ENCODE measurements at regions not wholly inside any gene's neighbourhood (a gene's known extent, or its start where the extent isn't known, plus 50 kb on each side); places are given as distances from the start of the nearest gene placed in this dataset.

DNA sequence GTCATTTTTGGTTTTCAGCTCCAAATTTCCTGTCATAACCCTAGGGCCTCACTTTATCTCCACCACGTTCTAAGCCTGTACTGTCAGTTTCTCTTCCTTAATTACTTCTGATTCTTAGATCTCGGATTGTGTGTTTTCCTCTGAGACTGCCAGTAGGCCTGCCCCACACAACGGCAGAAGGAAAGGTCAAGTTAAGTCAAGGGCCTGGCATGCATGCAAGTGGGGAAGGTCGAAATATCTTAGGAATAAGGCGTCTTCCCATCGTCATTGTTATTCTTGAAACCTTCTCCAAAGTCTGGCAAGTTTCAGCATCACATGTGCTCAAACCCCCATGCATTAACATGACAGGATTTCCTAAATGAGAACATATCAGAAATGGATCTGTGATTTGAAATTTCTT lies 203.5 kb upstream of the TSHZ2 start:
- DNase-seq = no peak

DNA sequence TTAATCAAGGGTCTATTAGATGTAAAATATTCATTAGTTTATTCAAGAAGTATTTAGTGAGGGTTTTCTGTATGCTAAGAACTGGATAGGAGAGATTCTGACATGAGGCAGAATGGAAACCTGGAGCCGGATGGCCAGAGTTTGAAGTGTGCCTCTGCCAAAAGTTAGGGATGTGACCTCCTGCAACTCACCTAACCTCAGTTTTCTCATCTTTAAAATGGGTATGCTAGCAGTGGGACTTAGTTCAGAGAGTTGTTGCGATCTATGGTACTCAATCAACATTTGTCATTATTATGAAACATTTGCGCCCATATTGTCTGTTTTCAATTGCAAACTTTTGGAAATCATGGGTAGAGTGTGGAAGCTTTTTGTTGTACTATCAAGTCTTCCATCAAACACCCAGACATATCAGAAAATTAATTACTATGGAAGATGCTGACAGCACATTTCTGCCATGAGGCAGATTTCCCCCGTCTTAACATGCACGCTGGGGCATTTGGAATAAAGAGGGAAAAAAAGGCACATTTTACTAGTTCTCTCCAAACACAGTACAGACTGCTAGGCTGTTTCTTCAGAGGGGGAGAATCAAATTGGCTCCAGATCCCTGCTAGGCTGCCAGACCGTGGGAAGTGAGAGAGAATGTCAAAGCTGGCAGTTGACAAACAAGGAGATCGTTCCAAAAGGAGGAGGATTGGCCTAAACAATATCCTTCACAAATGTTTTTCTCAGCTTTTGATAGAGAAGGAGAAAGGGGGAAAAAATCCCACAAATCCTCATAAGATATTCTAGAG lies 205.3 kb upstream of the TSHZ2 start:
- DNase-seq = no peak

DNA sequence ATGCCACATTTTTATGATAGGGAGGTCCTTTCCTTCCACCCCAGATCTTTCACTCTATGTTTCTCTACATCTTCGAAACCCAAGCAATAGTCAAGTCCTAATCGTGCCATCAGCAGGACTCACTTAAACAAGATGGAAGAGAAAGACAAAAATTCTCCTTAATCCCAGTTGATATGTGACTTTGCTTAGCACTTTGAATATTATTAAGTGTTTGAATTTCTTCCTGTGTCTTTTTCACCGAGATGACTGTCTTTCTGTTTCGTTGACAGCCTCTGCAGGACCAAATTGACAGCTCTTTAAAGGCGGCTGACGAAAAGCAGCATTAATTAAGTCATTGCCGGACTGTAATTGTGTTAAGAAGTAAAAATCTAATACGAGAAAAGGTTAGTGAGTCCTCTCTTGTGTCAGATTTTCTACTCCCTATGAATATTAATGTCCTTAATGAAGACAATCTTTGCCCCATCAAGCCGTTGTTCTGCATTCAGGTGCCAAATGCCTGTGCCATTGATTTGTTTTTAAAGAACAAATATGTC lies 208.8 kb upstream of the TSHZ2 start:
- no peak for DNase-seq

DNA sequence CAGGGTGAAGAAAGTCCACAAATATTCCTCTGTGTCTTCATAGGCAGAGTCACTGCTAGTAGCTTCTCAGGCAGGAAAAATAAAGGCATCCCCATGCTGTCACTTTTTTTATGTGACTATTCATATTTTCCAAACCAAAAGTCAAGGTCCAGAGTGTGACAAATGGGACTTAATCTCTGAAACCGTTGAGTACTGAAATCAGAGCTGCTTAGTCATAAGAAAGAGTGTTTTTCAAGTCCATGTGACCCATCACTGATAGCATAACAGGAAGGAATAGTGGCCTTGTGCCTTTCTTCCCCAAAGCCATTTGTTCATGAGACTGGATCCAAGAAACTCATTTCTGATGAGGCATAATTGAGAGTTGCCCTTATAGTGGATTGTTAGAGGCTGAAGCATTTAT lies 210.3 kb upstream of the TSHZ2 start:
- no peak for DNase-seq

DNA sequence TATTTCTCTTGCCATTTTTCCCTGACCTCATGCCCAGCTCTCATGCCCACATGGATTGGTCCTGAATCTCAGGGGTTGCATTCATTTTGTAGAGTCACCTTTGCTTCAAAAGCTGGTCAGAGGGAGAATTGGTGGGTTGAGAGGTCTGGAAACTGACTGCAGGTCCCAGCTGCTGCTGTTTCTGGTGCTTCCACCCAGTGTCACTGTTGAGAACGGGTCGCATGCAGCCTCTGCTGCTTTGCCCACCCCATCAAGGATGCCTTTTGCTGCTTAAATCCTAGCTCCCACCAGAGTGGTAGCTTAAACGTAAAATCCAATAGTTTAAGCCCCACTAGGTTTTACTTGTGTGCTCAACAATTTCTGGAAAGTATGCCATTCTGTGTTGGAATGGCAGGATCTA lies 211.4 kb upstream of the TSHZ2 start:
- DNase-seq = no peak

DNA sequence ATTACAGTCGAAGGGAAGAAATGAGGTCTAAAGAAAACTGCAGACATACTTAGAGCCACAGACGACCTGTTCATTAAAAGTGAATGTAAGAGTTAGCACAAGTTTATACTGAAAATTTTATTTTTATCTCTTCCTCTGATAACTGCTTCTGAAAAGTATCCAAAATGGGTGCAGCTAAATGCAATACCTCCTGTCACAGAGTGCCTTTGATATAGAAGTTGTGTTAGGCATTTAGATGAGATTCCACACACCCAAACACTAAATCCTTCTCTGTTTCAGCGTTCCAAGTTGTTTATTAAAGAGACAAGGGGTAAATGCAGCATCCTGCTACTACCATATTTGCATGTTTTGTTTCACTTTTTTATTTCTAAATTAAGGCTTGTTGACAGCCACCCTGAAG lies 214.7 kb upstream of the TSHZ2 start:
- no peak for DNase-seq

DNA sequence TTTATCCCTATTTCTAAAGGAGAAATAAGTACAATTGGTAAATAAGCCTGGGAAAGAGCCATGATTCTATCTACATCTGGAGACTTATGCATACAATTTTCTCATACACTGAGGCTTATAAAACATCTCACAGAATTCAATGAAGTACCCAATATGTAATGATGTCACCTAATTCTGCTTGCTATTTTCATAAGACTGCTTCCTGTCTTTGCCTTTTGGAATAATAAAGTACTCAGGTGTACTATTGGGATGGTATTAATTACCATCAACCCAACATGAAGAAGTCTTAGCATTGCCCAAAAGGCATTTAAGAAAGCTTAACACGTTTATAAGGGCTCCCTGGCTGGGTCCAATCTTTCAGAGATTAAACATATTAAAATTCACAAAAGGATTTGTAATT lies 216.4 kb upstream of the TSHZ2 start:
- DNase-seq = no peak

DNA sequence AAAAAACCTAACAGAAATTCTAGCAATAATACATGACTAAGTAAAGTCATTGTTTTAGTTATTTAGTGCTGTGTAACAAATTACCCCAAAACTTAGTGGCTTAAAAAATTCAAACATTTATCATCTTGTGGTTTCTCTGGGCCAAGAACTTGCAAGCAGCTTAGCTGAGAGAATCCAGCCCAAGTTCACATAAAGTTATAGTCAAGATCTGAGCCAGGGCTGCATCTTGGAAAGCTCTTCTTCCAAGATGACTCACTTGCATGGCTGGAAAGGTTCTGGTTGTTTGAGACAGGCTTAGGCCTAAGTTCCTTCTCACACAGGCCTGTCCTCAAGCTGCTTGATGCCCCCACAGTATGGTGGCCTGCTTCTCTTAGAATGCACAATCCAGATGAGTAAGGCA lies 217.8 kb upstream of the TSHZ2 start:
- DNase-seq = no peak

DNA sequence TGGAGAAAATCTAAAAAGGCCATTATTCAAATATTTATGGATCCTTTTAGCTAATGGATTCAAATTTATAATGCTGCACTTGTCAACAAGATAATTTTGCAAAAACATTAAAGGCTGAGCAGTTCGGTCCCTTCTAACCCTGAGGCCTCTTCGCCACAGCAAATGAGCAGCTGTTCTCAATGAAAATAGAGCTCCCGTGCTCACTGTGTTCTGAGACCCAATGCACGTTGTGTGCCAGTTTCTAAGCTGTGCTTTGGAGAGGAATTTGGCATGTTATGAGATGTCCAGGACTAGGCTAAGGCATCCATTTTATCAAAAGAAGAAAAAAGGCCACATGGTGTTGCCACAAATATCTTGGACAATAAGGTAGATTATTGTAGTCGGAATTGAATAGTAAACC lies 220.1 kb upstream of the TSHZ2 start:
- no peak for DNase-seq

DNA sequence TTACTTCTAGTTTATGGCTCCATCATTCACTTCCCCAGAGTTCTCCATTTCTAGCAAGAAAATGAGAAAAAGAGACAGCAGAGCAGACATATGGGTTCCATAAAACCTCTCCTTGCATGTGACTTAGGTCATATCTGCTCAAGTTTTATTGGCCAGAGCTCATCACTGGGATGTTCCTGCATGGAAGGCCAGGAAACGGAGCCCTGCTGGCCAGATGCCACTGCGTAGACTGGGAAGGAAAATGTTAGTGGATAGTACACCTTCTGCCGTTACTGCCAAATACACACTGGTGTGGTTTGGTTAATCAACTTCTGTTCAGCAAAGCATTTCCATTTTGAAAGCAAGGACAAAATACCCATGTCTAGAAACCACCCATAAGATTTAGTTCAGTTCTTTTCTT lies 220.6 kb upstream of the TSHZ2 start:
- DNase-seq = no peak

DNA sequence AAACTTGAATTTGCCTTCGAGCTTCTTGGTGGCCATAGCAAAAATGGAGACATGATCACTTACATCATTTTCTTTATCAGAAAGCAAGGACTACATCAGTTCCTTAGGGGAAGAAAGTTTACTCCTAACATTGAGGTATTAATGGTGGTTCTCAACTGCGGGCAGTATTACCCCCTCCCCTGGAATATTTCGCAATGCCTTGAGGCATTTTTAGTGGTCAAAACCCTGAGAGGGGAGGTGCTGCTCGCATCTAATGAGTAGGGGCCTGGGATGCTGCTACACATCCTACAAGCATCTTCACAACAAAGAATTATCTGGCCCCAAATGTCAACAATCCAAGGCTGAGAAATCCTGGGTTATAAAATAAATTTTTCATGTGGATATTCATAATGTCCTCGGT lies 222.2 kb upstream of the TSHZ2 start:
- DNase-seq = no peak

DNA sequence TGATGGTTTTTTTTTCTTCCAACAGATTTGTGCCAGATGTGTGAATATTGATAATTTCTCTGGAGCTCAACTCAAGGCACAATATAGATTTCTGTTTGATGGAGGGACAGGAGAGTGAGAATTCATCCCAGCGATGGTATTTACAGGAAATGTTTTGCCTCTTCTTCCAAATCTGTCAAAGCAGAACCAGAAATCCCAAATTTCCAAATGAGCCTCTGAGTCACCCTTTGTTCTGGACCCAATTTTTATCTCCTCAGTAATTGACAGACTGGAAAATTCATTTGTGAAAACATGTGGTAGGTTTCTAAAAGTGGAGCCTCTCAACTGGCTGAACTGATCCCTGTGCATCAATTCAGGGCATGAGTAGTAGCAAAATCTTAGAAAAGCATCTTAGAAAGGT lies 223.2 kb upstream of the TSHZ2 start:
- DNase-seq = no peak

DNA sequence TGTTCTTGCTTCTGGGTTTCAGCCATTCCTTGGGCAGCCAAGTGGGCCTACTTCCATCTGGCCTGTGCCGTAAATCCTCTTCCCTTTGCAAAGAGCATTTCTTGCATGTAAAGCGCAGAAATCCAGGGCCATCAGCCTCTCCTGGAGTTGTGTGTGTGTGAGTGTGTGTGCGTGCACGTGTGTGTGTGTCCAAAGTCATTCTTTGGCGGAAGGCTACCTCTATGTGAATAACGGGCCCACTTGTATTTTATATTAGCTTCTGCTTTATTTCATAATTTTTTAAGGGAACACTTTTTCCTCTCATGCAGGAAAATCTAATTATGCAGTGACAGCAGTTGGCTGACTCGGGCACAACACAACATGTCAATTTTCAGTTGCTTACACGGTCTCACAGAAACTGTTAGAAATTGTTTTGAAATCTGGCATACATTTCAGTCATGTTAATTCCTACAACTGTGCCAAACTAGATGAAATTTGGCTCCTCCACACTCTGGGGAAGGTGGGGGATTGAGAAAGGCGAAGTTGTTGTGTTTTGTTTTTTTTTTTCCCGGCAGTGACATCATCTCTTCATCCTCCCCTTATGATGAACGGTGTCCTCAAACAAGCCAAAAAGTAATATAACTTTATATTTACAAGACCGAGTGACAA lies 223.7 kb upstream of the TSHZ2 start:
- DNase-seq = no peak

DNA sequence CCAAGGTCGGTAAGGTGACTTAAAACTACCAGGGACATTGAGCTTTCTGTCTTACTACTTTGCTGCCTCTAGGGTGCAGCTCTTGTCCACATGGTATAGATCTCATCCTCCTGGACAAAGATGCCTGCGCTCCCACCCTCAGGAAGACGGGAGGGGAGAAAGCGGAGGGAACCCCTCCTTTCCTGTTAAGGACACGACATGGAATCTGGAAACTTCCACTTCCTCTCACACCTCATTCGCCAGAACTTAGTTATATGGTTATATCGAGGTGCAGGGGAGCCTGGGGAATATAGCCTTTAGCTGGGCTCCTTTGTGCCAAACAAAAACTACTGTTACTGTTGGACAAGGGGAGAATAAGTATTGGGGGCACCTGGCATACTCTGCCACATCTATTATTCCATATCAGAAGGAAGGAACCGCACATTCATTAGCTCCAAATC lies 224.3 kb upstream of the TSHZ2 start:
- DNase-seq = no peak

DNA sequence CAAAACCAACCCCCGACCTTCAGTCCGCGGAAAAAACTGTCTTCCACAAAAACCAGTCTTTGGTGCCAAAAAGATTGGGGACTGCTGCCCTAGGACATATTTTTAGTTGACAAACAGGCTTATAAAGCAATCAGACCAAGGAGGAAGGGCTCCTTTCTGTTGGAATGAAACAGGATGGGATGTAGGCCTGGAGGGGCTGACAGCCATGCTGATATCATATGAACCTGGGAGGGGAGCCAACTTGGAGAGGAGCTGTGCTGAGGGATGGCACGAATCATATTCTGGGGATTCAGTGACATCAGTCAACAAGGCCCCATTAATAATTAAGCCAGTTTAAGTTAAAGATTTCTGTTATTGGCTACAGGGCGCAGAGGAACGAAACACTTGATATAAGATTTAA lies 225.4 kb upstream of the TSHZ2 start:
- no peak for DNase-seq

DNA sequence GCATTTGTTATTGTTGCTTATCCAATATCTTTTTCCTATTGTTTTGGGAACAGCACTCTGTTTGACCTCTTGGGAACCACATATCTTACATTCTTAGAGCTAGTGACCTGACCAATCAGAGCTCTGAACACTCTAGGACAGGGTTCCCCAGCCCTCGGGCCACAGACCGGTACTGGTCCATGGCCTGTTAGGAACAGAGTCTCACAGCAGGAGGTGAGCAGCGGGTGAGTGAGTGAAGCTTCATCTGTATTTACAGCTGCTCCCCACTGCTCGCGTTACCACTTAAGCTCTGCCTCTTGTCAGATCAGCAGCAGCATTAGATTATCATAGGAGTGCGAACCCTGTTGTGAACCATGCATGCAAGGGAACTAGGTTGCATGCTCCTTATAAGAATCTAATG lies 226.0 kb upstream of the TSHZ2 start:
- no peak for DNase-seq

DNA sequence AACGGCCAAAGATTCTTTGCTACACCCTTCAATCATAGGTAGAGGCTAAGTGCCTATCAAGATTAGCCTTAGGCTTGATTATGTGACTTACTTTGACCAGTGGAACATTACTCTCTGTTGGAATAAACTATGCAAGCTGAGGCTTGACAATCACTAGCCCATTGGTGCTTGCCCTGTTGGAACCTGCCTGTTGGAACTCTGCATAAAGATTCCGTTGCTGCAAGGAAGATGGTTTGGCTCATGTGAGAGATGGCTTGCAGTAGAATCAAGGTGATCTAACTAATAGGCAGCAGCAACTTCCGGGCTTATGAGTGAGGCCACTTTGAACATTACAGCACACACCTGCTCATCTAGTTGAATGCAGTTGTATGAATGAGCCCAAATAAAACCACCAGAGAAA lies 227.7 kb upstream of the TSHZ2 start:
- no peak for DNase-seq

DNA sequence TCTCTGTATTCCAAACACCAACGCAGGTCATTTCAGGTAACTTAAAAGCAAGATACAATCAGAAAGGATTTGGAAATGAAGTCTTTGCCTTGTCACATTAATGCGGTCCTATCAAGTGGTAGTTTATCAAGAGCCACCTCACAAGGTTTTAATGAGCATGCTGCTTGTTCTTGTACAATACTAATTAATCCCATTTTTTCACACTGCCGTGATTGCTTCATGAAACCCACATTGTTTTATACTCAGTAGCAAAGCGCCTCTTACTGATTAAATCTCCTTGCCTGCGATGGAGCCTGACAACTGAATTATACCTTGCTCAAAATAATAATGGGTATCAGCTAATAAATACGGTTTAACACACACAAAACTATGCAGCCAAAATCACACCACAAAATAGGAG lies 234.1 kb upstream of the TSHZ2 start:
- no peak for DNase-seq

DNA sequence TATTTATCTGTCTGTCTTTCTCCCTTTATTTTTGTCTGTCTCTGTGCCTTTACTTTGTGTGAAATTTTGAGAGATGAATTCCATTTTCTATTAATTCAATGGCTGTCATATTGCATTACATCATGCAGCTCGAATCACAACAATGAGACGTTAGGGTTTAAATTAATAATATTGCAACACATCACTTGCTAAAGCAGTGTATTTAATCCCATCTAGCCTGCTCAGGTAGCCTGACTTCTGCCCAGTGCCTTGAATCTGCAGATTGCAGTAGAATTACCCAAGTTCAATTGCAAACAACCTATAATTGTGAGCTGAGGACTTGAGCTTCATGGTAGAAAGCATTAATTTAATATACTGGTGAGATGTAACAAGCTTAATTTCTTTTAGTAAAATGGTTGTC lies 235.7 kb upstream of the TSHZ2 start:
- DNase-seq = no peak

DNA sequence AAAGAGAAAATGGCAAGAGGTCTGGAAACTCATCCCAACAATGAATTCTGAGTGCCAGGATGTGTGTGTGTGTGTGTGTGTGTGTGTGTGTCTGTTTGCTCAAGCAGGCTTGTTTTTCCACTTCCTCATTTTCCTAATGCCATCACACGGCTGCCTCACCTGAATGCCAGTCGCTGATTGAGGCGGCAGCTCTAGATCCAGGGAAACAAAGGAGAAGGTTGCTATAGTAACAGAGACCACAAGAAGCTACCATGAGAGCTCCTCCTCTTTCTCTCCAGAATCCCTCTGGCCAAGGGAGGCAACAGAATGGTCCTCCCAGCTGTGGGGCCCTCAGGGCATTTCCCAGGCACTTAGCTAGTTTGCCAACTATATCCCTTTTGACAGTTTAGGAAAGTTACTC lies 241.1 kb upstream of the TSHZ2 start:
- no peak for DNase-seq

DNA sequence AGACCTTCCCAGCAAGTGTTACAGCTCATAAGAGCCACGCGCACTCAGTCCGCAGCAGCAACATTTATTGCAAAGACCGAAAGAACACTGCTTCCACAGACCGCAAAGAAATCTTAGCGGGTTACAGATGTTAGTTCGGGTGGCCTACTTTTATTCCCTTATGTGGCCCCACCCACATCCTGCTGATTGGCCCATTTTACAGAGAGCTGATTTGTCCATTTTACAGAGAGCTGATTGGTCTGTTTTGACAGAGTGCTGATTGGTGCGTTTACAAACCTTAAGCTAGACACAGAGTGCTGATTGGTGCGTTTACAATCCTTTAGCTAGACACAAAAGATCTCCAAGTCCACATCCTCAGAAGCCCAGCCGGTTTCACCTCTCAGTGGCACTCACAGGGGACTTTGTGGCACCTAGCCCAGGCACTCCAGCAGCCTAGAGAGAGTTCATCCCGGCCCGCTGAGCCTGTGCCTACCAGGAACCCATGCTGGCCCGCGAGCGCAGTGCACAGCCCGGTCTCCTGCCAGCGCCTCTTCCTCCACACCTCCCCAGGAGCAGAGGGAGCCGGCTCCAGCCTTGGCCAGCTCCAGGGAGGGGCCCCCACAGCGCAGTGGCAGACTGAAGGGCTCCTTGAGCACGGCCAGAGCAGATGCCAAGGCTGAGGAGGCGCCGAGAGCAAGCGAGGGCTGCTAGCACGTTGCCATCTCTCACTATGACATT lies 244.3 kb upstream of the TSHZ2 start:
- DNase-seq = no peak

DNA sequence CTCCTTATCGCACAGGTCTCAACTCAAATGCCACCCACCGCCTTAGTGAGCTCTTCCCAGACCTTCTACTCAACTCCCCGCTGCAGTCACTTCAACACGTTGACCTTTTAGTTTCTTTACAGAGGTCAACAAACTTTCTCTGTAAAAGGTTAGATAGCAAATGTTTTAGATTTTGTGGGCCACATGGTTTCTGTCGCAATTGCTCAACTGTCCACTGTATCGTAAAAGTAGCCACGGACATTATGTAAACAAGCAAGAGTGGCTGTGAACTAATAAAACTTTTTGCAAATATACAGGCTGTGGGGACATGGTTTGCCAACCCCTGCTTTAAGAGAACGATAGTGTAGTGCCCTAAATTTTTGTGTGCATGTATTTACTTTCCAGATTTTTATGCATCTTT lies 247.6 kb upstream of the TSHZ2 start:
- DNase-seq = no peak

DNA sequence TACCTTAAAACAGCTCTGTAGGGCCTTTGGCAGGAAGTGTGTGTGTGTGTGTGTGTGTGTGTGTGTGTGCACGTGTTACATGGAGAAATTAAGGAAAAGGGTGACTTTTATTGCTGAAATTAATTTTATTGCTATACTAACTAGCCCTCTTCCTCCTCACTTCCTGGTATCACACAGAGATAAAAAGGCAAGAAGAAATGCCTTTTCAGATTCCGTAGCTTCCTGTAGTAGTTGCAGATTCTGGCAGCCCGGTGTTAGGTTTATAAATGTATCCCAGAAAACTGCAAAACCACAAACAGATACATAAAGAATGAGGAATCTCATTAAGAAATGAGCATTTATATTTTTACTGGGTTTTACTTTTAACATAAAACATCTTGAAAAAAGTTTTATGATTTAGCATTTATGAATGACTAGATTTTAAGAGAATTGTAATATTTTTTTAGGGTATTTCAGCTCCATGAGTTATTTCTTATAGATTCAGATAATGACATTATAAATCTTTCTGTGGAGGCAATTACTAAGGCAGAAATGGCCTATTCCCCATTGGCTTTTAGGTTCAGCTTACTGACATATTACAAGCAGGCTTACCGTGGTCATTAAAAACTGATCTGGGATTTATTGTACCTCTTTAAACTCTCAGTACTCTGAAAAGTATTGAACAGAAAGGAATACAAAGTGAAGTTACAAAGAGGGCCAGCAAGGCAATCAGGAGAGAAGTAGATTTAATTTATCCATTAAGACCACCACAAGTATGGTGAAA lies 249.1 kb upstream of the TSHZ2 start:
- no peak for DNase-seq

Measured in retina (tissue), 1 donor.